ENCODE measurements at regions not wholly inside any gene's neighbourhood (a gene's known extent, or its start where the extent isn't known, plus 50 kb on each side); places are given as distances from the start of the nearest gene placed in this dataset.

DNA sequence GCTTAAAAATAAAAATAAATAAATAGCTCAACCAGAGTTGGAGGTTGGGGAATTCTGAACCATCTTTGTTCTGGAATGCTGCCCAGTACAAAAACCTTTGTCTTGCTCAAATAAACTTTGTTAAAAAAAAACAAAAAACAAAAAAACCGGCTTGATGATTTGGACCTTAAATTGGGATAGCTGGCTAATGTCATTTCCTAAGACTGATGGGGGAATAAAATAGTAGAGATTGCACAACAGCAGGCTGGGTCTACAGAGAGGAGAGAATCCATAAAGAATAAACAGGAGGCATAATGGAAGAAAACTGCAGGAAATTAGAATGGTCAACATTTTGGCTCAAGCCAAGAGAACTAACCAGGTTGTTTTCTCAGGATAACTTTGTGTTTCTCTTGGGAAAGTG is 370.9 kb downstream of the AEBP2 start:
- TF ChIP-seq POLR2A (IDR thresholded peaks at IDR 0.05; ENCODE audit: low read depth, low read length) (no peak), POLR2AphosphoS5 (IDR thresholded peaks at IDR 0.05; ENCODE audit: low read depth, low read length) (no peak), TAF1 (IDR thresholded peaks at IDR 0.05; ENCODE audit: low read depth, low read length) (no peak), POU2F2 (IDR thresholded peaks at IDR 0.05; ENCODE audit: low read depth, low read length) (no peak)

Measured in GM12891 (cell line).